Osteoblast (primary cell): ENCODE measurements at regions not wholly inside any gene's neighbourhood (a gene's known extent, or its start where the extent isn't known, plus 50 kb on each side); places are given as distances from the start of the nearest gene placed in this dataset.

Experiments used
- DNase-seq: peaks from one replicate; pipeline ENCODE4 v3.0.0; 2011; ENCODE audit warnings: low spot score, mixed read lengths; ENCODE audit not compliant: insufficient read length; ENCODE audit errors: missing footprints
- H2AFZ ChIP-seq: 2 replicates; pipeline ENCODE4 v1.6.0; 2011; ENCODE audit warnings: mild to moderate bottlenecking, low read length
- H3K27ac ChIP-seq: 2 replicates; pipeline ENCODE4 v1.5.1; 2011; ENCODE audit warnings: mild to moderate bottlenecking, low read depth, low read length, moderate library complexity
- H3K27me3 ChIP-seq: 2 replicates; pipeline ENCODE4 v1.6.0; 2012; ENCODE audit warnings: mild to moderate bottlenecking, control low read depth, inconsistent platforms, low read length, moderate library complexity; ENCODE audit not compliant: insufficient read depth
- H3K36me3 ChIP-seq: 2 replicates; pipeline ENCODE4 v1.5.1; 2011; ENCODE audit warnings: mild to moderate bottlenecking, low read length, control low read depth, moderate library complexity; ENCODE audit not compliant: insufficient read depth
- H3K4me1 ChIP-seq: 2 replicates; pipeline ENCODE4 v1.5.1; 2011; ENCODE audit warnings: mild to moderate bottlenecking, low read length, control low read depth, moderate library complexity; ENCODE audit not compliant: insufficient read depth
- H3K4me2 ChIP-seq: 2 replicates; pipeline ENCODE4 v1.6.0; 2011; ENCODE audit warnings: mild to moderate bottlenecking, low read length; ENCODE audit not compliant: insufficient read depth
- H3K4me3 ChIP-seq: fragments of 200-600 bp; sonication (generic); 3 replicates; pipeline ENCODE4 v1.5.1; 2012; ENCODE audit warnings: mild to moderate bottlenecking, low read length, inconsistent platforms; ENCODE audit not compliant: insufficient read depth
- H3K79me2 ChIP-seq: 2 replicates; pipeline ENCODE4 v1.6.0; 2012; ENCODE audit warnings: mild to moderate bottlenecking, low read length, control low read depth, inconsistent platforms; ENCODE audit not compliant: insufficient read depth
- H3K9me3 ChIP-seq: 2 replicates; pipeline ENCODE4 v1.5.1; 2011; ENCODE audit warnings: low read depth, low read length, control low read depth
- H4K20me1 ChIP-seq: 2 replicates; pipeline ENCODE4 v1.6.0; 2012; ENCODE audit warnings: mild to moderate bottlenecking, low read length, control low read depth; ENCODE audit not compliant: insufficient read depth
- CTCF ChIP-seq: IDR thresholded peaks from 2 replicates; pipeline ENCODE4 v1.5.1; 2011; ENCODE audit warnings: mild to moderate bottlenecking, low read depth, low read length, moderate library complexity; ENCODE audit errors: extremely low read depth

GRCh38 chrX:68995780-68996551 lies 167.1 kb downstream of the EFNB1 start:
- Histone ChIP-seq H3K27me3 (peaks cover 27% of the 10 kb centered on the region), H3K4me2 (no peak overlapping the region), H3K36me3 (no peaks in the 10 kb centered on the region), H2AFZ (no peak overlapping the region), H3K9me3 (no peaks in the 10 kb centered on the region), H3K79me2 (no peaks in the 10 kb centered on the region), H4K20me1 (no peaks in the 10 kb centered on the region), H3K4me1 (peaks cover 12% of the 10 kb centered on the region), H3K27ac (no peak overlapping the region), H3K4me3 (no peak overlapping the region)
- no peak for TF ChIP-seq CTCF
- no peak for DNase-seq

DNA sequence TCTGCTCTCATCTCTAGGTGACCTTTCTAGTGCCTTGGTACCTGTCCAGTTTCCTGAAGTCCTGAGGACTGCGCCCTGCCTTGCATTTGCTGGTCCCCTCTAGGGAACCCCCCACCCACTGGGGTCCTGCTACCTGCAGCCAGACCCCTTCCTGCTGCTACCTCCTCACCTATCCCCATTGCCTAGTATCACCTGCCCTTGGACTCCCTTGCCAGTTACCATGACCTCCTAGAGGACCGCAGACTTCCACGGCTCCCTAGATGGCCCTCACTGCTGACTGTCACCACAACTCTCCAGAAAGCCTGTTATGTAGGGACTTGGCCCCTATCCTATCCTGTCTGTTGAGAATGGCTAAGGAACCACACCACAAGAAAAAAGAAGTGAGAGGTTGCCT lies 166.6 kb downstream of the EFNB1 start:
- DNase-seq, result no peak
- Histone ChIP-seq H3K27me3 (peaks cover 21% of the 10 kb centered on the region), H3K27ac (no peak overlapping the region), H3K9me3 (no peaks in the 10 kb centered on the region), H3K79me2 (no peaks in the 10 kb centered on the region), H2AFZ (no peak overlapping the region), H4K20me1 (no peaks in the 10 kb centered on the region), H3K4me1 (peaks cover 16% of the 10 kb centered on the region), H3K4me2 (no peak overlapping the region), H3K36me3 (no peaks in the 10 kb centered on the region), H3K4me3 (no peak overlapping the region)
- TF ChIP-seq CTCF, result no peak

DNA sequence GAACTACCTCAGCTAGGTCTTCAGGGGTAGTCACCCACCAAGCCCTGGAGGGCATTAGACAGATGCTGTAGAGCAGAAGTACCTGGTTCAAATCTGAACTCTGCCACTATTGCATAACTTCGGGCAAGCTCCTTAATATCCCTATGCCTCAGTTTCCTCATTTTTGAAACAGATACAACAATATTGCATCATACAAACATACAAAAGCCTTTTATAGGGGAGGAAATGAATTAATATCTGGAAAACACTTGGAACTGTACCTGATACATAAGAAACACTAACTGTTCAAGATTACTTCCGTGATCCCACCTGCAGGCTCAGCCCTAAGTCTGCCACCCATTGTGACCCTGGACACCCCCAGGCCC lies 166.1 kb downstream of the EFNB1 start:
- Histone ChIP-seq H4K20me1 (no peaks in the 10 kb centered on the region), H2AFZ (no peak overlapping the region), H3K27me3 (peaks cover 16% of the 10 kb centered on the region), H3K27ac (no peak overlapping the region), H3K9me3 (no peaks in the 10 kb centered on the region), H3K4me3 (no peak overlapping the region), H3K79me2 (no peaks in the 10 kb centered on the region), H3K36me3 (no peaks in the 10 kb centered on the region), H3K4me2 (no peak overlapping the region), H3K4me1 (peaks cover 18% of the 10 kb centered on the region)
- no peak for TF ChIP-seq CTCF
- DNase-seq, result no peak

GRCh38 chrX:68994135-68994890 lies 165.5 kb downstream of the EFNB1 start:
- Histone ChIP-seq H3K27ac (no peak overlapping the region), H4K20me1 (no peaks in the 10 kb centered on the region), H2AFZ (no peak overlapping the region), H3K4me1 (peaks cover 18% of the 10 kb centered on the region), H3K27me3 (peaks cover 15% of the 10 kb centered on the region), H3K4me2 (no peak overlapping the region), H3K4me3 (no peak overlapping the region), H3K79me2 (no peaks in the 10 kb centered on the region), H3K9me3 (no peaks in the 10 kb centered on the region), H3K36me3 (no peaks in the 10 kb centered on the region)
- DNase-seq, result no peak
- no peak for TF ChIP-seq CTCF
